Tibial nerve (tissue), 4 donors: ENCODE measurements at regions not wholly inside any gene's neighbourhood (a gene's known extent, or its start where the extent isn't known, plus 50 kb on each side); places are given as distances from the start of the nearest gene placed in this dataset.
"Not testable (repeated sequence)": the region's sequence is repeated elsewhere in the genome, so short reads cannot be mapped to it uniquely, and the experiment has no call there.

Experiments
- DNase-seq, 2 donors: peaks; one replicate each; pipeline ENCODE4 v3.0.0-alpha.2; 2019; ENCODE audit warnings: low spot score in 2 of 2
- H3K27ac ChIP-seq, 4 donors: fragments of 200-600 bp; sonication (generic) in 3 of 4; one replicate each; pipeline ENCODE4 v1.5.1; 2017 to 2019; ENCODE audit warnings: mild to moderate bottlenecking in 1 of 4
- H3K27me3 ChIP-seq, 2 donors: fragments of 200-600 bp; sonication (generic) in 1 of 2; one replicate each; pipeline versions ENCODE4 v1.5.1 to v1.6.0; 2017 to 2019
- H3K36me3 ChIP-seq, 3 donors: fragments of 200-600 bp; sonication (generic); one replicate each; pipeline ENCODE4 v1.5.1; 2018 to 2019
- H3K4me1 ChIP-seq, 4 donors: fragments of 200-600 bp; sonication (generic) in 3 of 4; one replicate each; pipeline ENCODE4 v1.5.1; 2017 to 2019
- H3K4me3 ChIP-seq, 4 donors: fragments of 200-600 bp; sonication (generic) in 3 of 4; one replicate each; pipeline ENCODE4 v1.5.1; 2017 to 2019; ENCODE audit warnings: mild to moderate bottlenecking in 1 of 4, moderate library complexity in 1 of 4
- H3K9me3 ChIP-seq, 4 donors: fragments of 200-600 bp; sonication (generic) in 3 of 4; one replicate each; pipeline ENCODE4 v1.5.1; 2017 to 2019
- EP300 ChIP-seq, 2 donors: sonication (generic); formaldehyde crosslinking; IDR thresholded peaks; one replicate each; pipeline ENCODE4 v1.6.1; 2017; ENCODE audit warnings: antibody characterized with exemption in 2 of 2, mild to moderate bottlenecking in 1 of 2
- POLR2A ChIP-seq, 2 donors: fragments of 450-650 bp; IDR thresholded peaks; one replicate each; pipeline ENCODE4 v1.6.1; 2017; ENCODE audit warnings: antibody characterized with exemption in 2 of 2, mild to moderate bottlenecking in 2 of 2, moderate library complexity in 2 of 2
- WGBS, 2 donors: methylation state at CpG; one replicate each; pipeline ENCODE4 v1.1.5; 2018; 5-methylcytosine and 5-hydroxymethylcytosine counted together
- TF ChIP-seq, protein P1 (sequence below), 5 experiments: fragments of 200-600 bp in 3 of 5; fragments of 450-650 bp in 2 of 5; sonication (generic) in 3 of 5; IDR thresholded peaks; one replicate each; pipeline ENCODE4 v1.5.1; 2016 to 2019; ENCODE audit warnings: antibody characterized with exemption in 5 of 5, mild to moderate bottlenecking in 3 of 5, moderate library complexity in 2 of 5

DNA sequence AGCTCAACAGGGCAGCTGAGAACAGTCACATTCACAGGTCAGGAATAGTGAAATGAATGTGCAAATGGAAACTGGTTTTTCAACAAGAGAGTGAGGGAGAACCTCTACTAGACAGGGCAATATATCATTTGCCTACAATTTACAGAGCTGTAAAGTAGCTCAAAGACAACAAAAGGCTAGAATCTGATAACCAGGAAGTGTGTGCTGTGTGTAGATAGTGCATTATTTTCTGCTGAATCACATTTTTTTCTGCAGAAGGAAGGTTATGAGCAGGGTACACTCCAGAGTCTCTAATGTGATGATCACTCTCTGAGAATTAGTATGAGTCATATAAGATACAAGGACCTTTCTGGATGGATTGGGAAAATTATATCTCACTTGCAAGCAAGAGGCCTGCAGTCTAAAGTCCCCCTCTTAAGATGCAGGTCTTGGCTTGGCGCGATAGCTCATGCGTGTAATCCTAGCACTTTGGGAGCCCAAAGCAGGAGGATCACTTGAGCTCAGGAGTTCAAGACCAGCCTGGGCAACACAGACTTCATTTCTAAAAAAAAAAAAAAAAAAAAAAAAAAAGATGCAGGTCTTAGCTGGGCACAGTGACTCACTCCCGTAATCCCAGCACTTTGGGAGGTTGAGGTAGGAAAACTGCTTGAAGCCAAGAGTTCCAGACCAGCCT is 59.9 kb upstream of the COBL start:
- Histone ChIP-seq H3K9me3 (no peaks in the 10 kb centered on the region), H3K27ac (no peak overlapping the region), H3K27me3 (no peaks in the 10 kb centered on the region), H3K4me1 (no peaks in the 10 kb centered on the region), H3K36me3 (no peaks in the 10 kb centered on the region), H3K4me3 (no peak overlapping the region)
- no peak for DNase-seq
- WGBS, 2 donors: 87 to 94% methylated on average over 4 of the region's 4 CpGs
- TF ChIP-seq POLR2A (IDR thresholded peaks at IDR 0.05) (no peak), EP300 (IDR thresholded peaks at IDR 0.05) (no peak)
- TF ChIP-seq, protein P1, sequence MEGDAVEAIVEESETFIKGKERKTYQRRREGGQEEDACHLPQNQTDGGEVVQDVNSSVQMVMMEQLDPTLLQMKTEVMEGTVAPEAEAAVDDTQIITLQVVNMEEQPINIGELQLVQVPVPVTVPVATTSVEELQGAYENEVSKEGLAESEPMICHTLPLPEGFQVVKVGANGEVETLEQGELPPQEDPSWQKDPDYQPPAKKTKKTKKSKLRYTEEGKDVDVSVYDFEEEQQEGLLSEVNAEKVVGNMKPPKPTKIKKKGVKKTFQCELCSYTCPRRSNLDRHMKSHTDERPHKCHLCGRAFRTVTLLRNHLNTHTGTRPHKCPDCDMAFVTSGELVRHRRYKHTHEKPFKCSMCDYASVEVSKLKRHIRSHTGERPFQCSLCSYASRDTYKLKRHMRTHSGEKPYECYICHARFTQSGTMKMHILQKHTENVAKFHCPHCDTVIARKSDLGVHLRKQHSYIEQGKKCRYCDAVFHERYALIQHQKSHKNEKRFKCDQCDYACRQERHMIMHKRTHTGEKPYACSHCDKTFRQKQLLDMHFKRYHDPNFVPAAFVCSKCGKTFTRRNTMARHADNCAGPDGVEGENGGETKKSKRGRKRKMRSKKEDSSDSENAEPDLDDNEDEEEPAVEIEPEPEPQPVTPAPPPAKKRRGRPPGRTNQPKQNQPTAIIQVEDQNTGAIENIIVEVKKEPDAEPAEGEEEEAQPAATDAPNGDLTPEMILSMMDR (IDR thresholded peaks at IDR 0.05): no peak

DNA sequence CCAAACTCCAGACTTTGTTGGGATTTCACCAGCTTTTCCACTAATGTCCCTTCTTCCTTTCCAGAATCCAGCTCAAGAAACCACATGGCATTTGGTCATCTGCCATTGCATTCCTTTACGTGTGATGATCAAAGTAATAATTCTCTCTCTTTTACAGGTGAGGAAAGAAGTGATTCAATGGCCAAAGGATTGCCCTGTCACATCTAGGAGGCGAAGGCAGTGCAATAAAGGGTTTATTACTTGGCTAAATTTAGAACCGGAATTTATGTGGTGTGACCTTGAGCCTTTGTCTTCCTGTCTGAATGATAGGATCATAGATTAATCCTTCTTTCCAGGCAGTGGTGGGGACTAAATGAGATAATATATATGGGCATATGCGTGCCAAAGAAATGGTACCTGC is 58.3 kb upstream of the COBL start:
- 62 to 64% methylated on average over 4 of the region's 4 CpGs for WGBS, 2 donors
- H3K4me1 ChIP-seq: no peaks in the 10 kb centered on the region
- no peak overlapping the region for H3K27ac ChIP-seq
- H3K27me3 ChIP-seq: no peaks in the 10 kb centered on the region
- H3K9me3 ChIP-seq: no peaks in the 10 kb centered on the region
- no peaks in the 10 kb centered on the region for H3K36me3 ChIP-seq
- H3K4me3 ChIP-seq: no peak overlapping the region
- DNase-seq: no peak
- TF ChIP-seq POLR2A (IDR thresholded peaks at IDR 0.05): no peak
- no peak for TF ChIP-seq EP300 (IDR thresholded peaks at IDR 0.05)
- TF ChIP-seq, protein P1 (IDR thresholded peaks at IDR 0.05): no peak

DNA sequence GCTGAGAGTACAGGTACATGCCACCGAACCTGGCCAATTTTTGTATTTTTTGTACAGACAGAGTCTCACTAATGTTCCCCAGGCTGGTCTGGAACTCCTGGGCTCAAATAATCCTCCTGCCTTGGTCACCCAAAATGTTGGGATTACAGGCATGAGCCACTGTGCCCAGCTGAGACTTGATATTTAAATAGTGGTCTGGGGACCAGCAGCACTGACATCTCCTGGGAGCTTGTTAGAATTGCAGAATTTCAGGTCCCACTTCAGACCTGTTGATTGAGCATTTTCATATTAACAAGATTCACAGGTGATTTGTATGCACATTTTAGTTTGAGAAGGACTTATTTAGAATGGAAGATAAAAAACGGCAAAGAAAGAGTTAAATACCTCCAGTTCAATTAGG is 57.0 kb upstream of the COBL start:
- H3K4me1 ChIP-seq, DNase-seq, H3K36me3 ChIP-seq, H3K9me3 ChIP-seq, H3K27me3 ChIP-seq, H3K4me3 ChIP-seq, H3K27ac ChIP-seq: not testable (repeated sequence)
- 57 to 79% methylated on average over 2 of the region's 2 CpGs for WGBS, 2 donors

DNA sequence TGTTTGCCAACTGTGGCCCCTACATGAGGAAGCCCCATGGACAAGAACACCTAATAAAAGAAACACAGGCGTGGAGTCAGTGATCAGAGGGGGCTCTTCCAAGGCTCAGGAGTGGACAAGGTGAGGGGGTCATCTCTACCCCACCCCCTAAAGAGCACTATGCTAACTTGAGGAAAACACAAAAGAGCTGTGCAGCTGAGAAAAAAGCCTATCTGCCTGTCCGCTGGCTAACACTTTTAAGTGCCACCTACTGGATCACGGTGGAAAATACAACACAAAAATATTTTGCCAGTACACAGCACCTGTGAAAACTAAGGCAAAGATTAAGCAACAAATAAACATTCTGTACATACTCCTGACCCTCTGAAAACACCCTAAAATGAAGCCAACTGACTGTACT is 53.1 kb upstream of the COBL start:
- H3K27ac ChIP-seq: no peak overlapping the region
- H3K27me3 ChIP-seq: no peaks in the 10 kb centered on the region
- TF ChIP-seq POLR2A (IDR thresholded peaks at IDR 0.05): no peak
- TF ChIP-seq, protein P1 (IDR thresholded peaks at IDR 0.05): peak in 3 of 5 experiments; percentile 10 to 17 (median 15)
- H3K4me1 ChIP-seq: no peaks in the 10 kb centered on the region
- no peak for DNase-seq
- WGBS, 2 donors: 26 to 35% methylated on average over 3 of the region's 3 CpGs
- H3K4me3 ChIP-seq: no peak overlapping the region
- no peaks in the 10 kb centered on the region for H3K36me3 ChIP-seq
- H3K9me3 ChIP-seq: no peaks in the 10 kb centered on the region

DNA sequence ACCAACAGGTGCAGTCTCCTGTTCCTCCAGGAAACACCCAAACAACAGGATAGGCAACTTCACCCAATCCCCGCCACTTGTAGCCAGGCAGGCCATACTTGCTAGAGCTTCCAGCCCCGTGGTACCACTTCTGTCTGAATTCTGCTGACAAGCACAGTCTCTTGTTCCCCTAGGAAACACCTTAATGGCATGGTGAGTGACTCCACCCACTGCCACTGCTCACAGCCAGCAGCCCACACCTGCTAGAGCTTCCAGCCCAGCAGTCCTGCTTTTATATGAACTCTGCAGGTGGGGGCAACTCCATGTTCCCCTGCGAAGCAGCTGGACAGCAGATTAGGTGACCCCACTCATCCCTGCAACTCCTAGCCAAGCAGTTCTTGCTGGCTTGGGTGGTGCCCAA is 52.6 kb upstream of the COBL start:
- not testable (repeated sequence) for H3K27ac ChIP-seq, H3K4me1 ChIP-seq, DNase-seq, H3K9me3 ChIP-seq, H3K4me3 ChIP-seq, H3K36me3 ChIP-seq, H3K27me3 ChIP-seq
- 71 to 88% methylated on average over 3 of the region's 3 CpGs for WGBS, 2 donors

DNA sequence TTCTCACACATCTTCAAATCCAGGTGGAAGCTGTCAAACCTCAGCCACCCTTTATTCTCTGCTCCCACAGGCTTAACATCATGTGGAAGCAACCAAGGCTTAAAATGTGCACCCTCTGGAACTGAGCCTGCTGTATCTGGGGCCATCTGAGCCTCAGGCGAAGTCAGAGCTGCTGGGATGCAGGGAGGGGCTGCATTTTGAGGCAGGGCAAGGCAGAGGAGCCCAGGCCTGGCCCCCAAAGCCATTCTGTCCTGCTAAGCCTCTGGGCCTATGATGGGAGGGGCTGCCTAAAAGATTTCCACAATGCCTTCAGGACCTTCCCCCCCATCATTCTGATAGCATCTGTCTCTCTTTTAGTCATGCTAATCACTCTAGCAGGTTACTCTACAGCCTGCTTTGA is 51.7 kb upstream of the COBL start:
- no peaks in the 10 kb centered on the region for H3K27me3 ChIP-seq
- H3K27ac ChIP-seq: no peak overlapping the region
- TF ChIP-seq EP300 (IDR thresholded peaks at IDR 0.05) (no peak), POLR2A (IDR thresholded peaks at IDR 0.05) (no peak)
- TF ChIP-seq, protein P1 (IDR thresholded peaks at IDR 0.05): no peak
- no peaks in the 10 kb centered on the region for H3K4me1 ChIP-seq
- no peak for DNase-seq
- H3K36me3 ChIP-seq: no peaks in the 10 kb centered on the region
- no peaks in the 10 kb centered on the region for H3K9me3 ChIP-seq
- H3K4me3 ChIP-seq: no peak overlapping the region
- 71 to 75% methylated on average over 1 of the region's 1 CpG for WGBS, 2 donors
